T-cell (primary cell): ENCODE measurements at regions not wholly inside any gene's neighbourhood (a gene's known extent, or its start where the extent isn't known, plus 50 kb on each side); places are given as distances from the start of the nearest gene placed in this dataset.

ENCODE experiments used
- ATAC-seq, 4 experiments: fragments of 200-7000 bp in 3 of 4; fragments of 150-1000 bp in 1 of 4; cut with Tn5 transposase; replicated peaks in 1 of 4; 1 replicate in 3 of 4; 2 replicates in 1 of 4; pipeline ENCODE4 v1.10.0; 2021; ENCODE audit warnings: moderate library complexity in 3 of 4, mild to moderate bottlenecking in 2 of 4, moderate number of reproducible peaks in 1 of 4
- CTCF ChIA-PET, 2 donors: fragments of 300-600 bp; sonication (Branson Sonifier 250); formaldehyde crosslinking; loops; one replicate each; lab custom pipeline; 2022; ENCODE audit warnings: antibody characterized with exemption in 2 of 2; lab: Charles Lee
- POLR2A ChIA-PET, 2 donors: fragments of 300-600 bp; sonication (Branson Sonifier 250); formaldehyde crosslinking; loops; one replicate each; lab custom pipeline; 2022; ENCODE audit warnings: antibody characterized with exemption in 2 of 2; lab: Charles Lee
- DNase-seq, 35 experiments: peaks; one replicate each; pipeline versions ENCODE4 v3.0.0 to v3.0.0-alpha.2; 2013 to 2023
- H3K27ac ChIP-seq: one replicate; pipeline ENCODE4 v1.5.1; 2013; ENCODE audit warnings: low read length
- H3K27me3 ChIP-seq, 2 experiments: replicated peaks in 1 of 2; 1 replicate in 1 of 2; 2 replicates in 1 of 2; pipeline versions ENCODE4 v1.6.1 to v1.7.0; 2013; ENCODE audit warnings: low read length in 1 of 2, mixed read lengths in 1 of 2; ENCODE audit not compliant: control insufficient read depth in 2 of 2, insufficient read depth in 2 of 2; ENCODE audit errors: extremely low read depth in 1 of 2
- H3K36me3 ChIP-seq, 2 donors: 1 replicate in 1 of 2; 2 replicates in 1 of 2; pipeline versions ENCODE4 v1.6.1 to v1.7.0; 2013; ENCODE audit warnings: low read length in 1 of 2; ENCODE audit not compliant: control insufficient read depth in 2 of 2, insufficient read depth in 1 of 2; ENCODE audit errors: extremely low read depth in 1 of 2
- H3K4me1 ChIP-seq, 2 experiments: 1 replicate in 1 of 2; 2 replicates in 1 of 2; pipeline versions ENCODE4 v1.6.1 to v1.7.0; 2013; ENCODE audit warnings: low read length in 2 of 2, mixed read lengths in 1 of 2; ENCODE audit not compliant: insufficient read depth in 2 of 2, control insufficient read depth in 1 of 2; ENCODE audit errors: extremely low read depth in 1 of 2
- H3K4me3 ChIP-seq, 2 donors: 1 replicate in 1 of 2; 2 replicates in 1 of 2; pipeline versions ENCODE4 v1.5.1 to v1.7.0; 2013; ENCODE audit warnings: mild to moderate bottlenecking in 2 of 2, low read length in 1 of 2, moderate library complexity in 1 of 2; ENCODE audit not compliant: control insufficient read depth in 1 of 2; ENCODE audit errors: extremely low read depth in 1 of 2
- H3K9me3 ChIP-seq: 2 replicates; pipeline ENCODE4 v1.7.0; 2013
- H3K27ac Mint-ChIP-seq, 2 donors: one replicate each; pipeline ENCODE4 v1.8.0; 2020 to 2021; ENCODE audit warnings: mild to moderate bottlenecking in 2 of 2, mixed read lengths in 2 of 2
- H3K27me3 Mint-ChIP-seq, 2 donors: one replicate each; pipeline ENCODE4 v1.8.0; 2021 to 2022; ENCODE audit warnings: mixed read lengths in 2 of 2
- H3K36me3 Mint-ChIP-seq: one replicate; pipeline ENCODE4 v1.8.0; 2021; ENCODE audit warnings: mixed read lengths
- H3K4me1 Mint-ChIP-seq, 3 donors: one replicate each; pipeline ENCODE4 v1.8.0; 2020 to 2022; ENCODE audit warnings: mixed read lengths in 3 of 3, mild to moderate bottlenecking in 1 of 3
- H3K4me3 Mint-ChIP-seq, 3 donors: one replicate each; pipeline ENCODE4 v1.8.0; 2020 to 2022; ENCODE audit warnings: mild to moderate bottlenecking in 3 of 3, mixed read lengths in 3 of 3, moderate library complexity in 3 of 3
- H3K9me3 Mint-ChIP-seq, 3 donors: one replicate each; pipeline ENCODE4 v1.8.0; 2020 to 2022; ENCODE audit warnings: mixed read lengths in 3 of 3
- WGBS: methylation state at CpG from one replicate; pipeline ENCODE4 v1.1.5; 2013; ENCODE audit warnings: missing lambda C conversion rate; ENCODE audit not compliant: insufficient coverage; 5-methylcytosine and 5-hydroxymethylcytosine counted together

DNA sequence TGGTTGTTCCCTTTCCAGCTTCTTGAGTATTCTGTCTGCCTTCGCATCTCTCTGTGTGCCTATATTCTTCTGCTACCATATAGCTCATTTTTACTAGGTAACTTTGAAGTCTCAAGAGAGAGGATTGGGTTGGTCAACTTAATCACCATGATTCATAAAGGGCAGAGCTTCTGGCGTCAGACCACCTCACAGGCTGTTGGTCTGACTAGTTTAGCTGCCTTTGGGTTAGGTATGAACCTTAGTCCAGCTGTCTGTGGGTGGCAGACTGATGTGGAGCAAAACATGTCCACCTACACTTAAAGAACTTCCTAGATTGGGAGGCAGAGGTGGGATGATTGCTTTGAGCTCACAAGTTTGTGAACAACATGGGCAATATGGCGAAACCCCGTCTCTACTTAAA, 192.2 kb upstream of the SGK1 start:
- Histone ChIP-seq H3K4me1 (no peaks in the 10 kb centered on the region), H3K27ac (no peak overlapping the region), H3K9me3 (no peaks in the 10 kb centered on the region), H3K4me3 (no peak overlapping the region), H3K36me3 (no peaks in the 10 kb centered on the region), H3K27me3 (no peaks in the 10 kb centered on the region)
- peaks cover 0 to 4% (median 0%) of the 10 kb centered on the region in 3 donors for H3K9me3 Mint-ChIP-seq
- H3K36me3 Mint-ChIP-seq = no peaks in the 10 kb centered on the region
- ChIA-PET CTCF (interaction anchor here in 1 of 2 donors (0.5 kb wide), 1 partner anchor 291 kb away, joined by 4 read pairs; no protein-coding TSS in a partner anchor), POLR2A (interaction anchor here in 1 of 2 donors (0.6 kb wide), 1 partner anchor 79 kb away, joined by 4 read pairs; no protein-coding TSS in a partner anchor)
- H3K4me1 Mint-ChIP-seq = peaks cover 0 to 7% (median 6%) of the 10 kb centered on the region in 3 donors
- H3K27me3 Mint-ChIP-seq = no peaks in the 10 kb centered on the region
- H3K27ac Mint-ChIP-seq = no peak overlapping the region
- no peak for DNase-seq
- no peak for ATAC-seq
- no CpG with 5 or more reads among the region's 4 CpGs for WGBS
- no peak overlapping the region for H3K4me3 Mint-ChIP-seq

- Histone ChIP-seq H3K4me1 (no peaks in the 10 kb centered on the region), H3K27me3 (no peaks in the 10 kb centered on the region), H3K36me3 (no peaks in the 10 kb centered on the region), H3K9me3 (no peaks in the 10 kb centered on the region), H3K27ac (no peak overlapping the region), H3K4me3 (no peak overlapping the region)
- Mint-ChIP-seq H3K4me1 (peaks cover 0 to 7% (median 6%) of the 10 kb centered on the region in 3 donors), H3K4me3 (no peak overlapping the region), H3K9me3 (peaks cover 0 to 4% (median 0%) of the 10 kb centered on the region in 3 donors), H3K27ac (no peak overlapping the region), H3K27me3 (no peaks in the 10 kb centered on the region), H3K36me3 (no peaks in the 10 kb centered on the region)
- ChIA-PET POLR2A (no interaction called here), CTCF (interaction anchor here in 1 of 2 donors (0.5 kb wide), 1 partner anchor 261 kb away, joined by 12 read pairs; no protein-coding TSS in a partner anchor)
- no peak for ATAC-seq
- WGBS = no CpG with 5 or more reads among the region's 7 CpGs
- no peak for DNase-seq
Measured at GRCh38 chr6:134508862-134509498, 191.1 kb upstream of the SGK1 start.

DNA sequence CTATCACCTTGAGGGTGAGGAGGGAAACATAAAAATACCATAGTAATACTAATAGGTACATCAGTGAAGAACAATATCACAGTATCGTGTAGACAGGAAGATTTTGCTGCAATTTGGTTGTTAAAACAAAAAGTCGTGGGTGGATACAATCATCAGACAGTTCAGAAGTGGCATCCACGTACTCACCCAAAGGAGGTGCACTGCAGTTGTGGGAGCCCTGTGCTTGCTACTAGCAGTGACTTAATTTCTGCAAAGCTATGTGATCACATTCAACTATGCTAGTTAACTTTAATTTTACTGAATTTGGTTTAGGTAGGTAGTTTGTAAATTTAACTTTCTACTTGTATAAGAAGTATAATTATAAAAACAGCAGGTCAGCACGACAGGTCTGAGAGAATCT, 188.2 kb upstream of the SGK1 start:
- H3K9me3 Mint-ChIP-seq = peaks cover 0 to 2% (median 0%) of the 10 kb centered on the region in 3 donors
- no peaks in the 10 kb centered on the region for H3K36me3 Mint-ChIP-seq
- H3K27me3 ChIP-seq = peaks cover 0 to 8% of the 10 kb centered on the region in 2 experiments
- H3K4me3 Mint-ChIP-seq = no peak overlapping the region
- H3K27ac ChIP-seq = no peak overlapping the region
- CTCF ChIA-PET = interaction anchor here in 1 of 2 donors (0.6 kb wide), 1 partner anchor 81 kb away, joined by 3 read pairs; no protein-coding TSS in a partner anchor
- peaks cover 2 to 10% (median 4%) of the 10 kb centered on the region in 3 donors for H3K4me1 Mint-ChIP-seq
- H3K36me3 ChIP-seq = no peaks in the 10 kb centered on the region
- no peaks in the 10 kb centered on the region for H3K4me1 ChIP-seq
- no peak for ATAC-seq
- DNase-seq = no peak
- 49% methylated on average over 3 of the region's 4 CpGs for WGBS
- POLR2A ChIA-PET = no interaction called here
- H3K27me3 Mint-ChIP-seq = no peaks in the 10 kb centered on the region
- no peak overlapping the region for H3K27ac Mint-ChIP-seq
- no peak overlapping the region for H3K4me3 ChIP-seq
- H3K9me3 ChIP-seq = no peaks in the 10 kb centered on the region

GRCh38 chr6:134503585-134504281, 185.8 kb upstream of the SGK1 start:
- no peak overlapping the region for H3K4me3 ChIP-seq
- CTCF ChIA-PET = no interaction called here
- no peaks in the 10 kb centered on the region for H3K4me1 ChIP-seq
- DNase-seq (no peak), ATAC-seq (no peak)
- POLR2A ChIA-PET = no interaction called here
- 92% methylated on average over 2 of the region's 7 CpGs for WGBS
- no peaks in the 10 kb centered on the region for H3K9me3 ChIP-seq
- H3K27ac Mint-ChIP-seq = no peak overlapping the region
- no peaks in the 10 kb centered on the region for H3K9me3 Mint-ChIP-seq
- H3K27me3 ChIP-seq = peaks cover 0 to 8% of the 10 kb centered on the region in 2 experiments
- no peaks in the 10 kb centered on the region for H3K27me3 Mint-ChIP-seq
- no peaks in the 10 kb centered on the region for H3K36me3 ChIP-seq
- no peaks in the 10 kb centered on the region for H3K36me3 Mint-ChIP-seq
- no peak overlapping the region for H3K27ac ChIP-seq
- H3K4me3 Mint-ChIP-seq = no peak overlapping the region
- H3K4me1 Mint-ChIP-seq = peaks cover 0 to 6% (median 2%) of the 10 kb centered on the region in 3 donors

DNA sequence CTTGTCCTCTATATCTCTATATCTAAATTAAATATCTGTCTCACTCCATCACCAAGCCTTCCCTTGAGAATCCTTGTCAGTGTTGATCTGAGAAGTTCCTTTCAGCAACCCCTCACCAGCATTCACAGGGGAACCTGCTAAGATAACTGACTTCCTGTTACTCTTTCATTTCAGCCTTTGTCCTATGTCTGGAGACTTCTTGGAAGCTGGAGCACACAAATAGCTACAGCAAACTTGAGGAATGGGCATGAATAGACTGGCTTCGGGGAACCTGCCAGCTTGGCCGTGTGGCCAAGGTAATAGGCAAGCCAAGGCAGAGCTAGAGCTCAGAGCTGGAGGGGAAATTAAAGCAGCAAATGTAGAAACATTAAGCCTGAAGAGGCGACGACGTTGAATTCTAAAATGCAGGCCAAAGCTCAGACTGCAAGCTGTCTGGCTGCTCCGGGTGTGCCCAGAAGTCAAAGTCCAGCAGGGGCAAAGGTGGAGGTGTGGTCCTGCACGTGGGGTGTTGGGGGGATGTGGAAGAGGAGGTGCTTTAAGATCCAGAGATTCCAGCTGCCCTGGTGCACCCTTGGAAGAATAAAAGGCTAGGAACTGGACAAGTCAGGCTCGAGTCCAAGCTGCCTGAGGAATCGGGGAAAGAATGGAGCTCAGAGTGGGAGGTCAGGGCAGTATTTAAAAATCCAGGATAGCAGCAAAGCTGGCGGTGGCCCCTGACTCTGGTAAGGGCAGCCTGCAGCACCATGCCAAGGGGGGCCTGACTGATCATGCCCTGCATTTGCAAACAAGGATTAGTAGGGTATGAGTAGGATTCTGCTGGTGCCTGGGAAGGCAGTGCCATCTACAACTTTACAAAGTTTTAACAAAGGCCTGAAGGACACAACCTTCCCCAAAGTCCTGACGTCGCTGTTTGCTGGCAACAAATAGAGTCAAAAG, 185.0 kb upstream of the SGK1 start:
- Mint-ChIP-seq H3K36me3 (no peaks in the 10 kb centered on the region), H3K27me3 (no peaks in the 10 kb centered on the region), H3K4me3 (no peak overlapping the region), H3K9me3 (no peaks in the 10 kb centered on the region), H3K27ac (no peak overlapping the region), H3K4me1 (peaks cover 0 to 6% (median 2%) of the 10 kb centered on the region in 3 donors)
- Histone ChIP-seq H3K27me3 (peaks cover 0 to 10% of the 10 kb centered on the region in 2 experiments), H3K27ac (no peak overlapping the region), H3K9me3 (no peaks in the 10 kb centered on the region), H3K4me3 (no peak overlapping the region), H3K4me1 (no peaks in the 10 kb centered on the region), H3K36me3 (no peaks in the 10 kb centered on the region)
- ChIA-PET CTCF (interaction anchor here in 1 of 2 donors (0.6 kb wide), 1 partner anchor 9 kb away, joined by 3 read pairs; no protein-coding TSS in a partner anchor), POLR2A (no interaction called here)
- WGBS = 93% methylated on average over 12 of the region's 12 CpGs
- ATAC-seq (no peak), DNase-seq (no peak)

GRCh38 chr6:134495890-134496248, 178.0 kb upstream of the SGK1 start:
- no peak overlapping the region for H3K27ac Mint-ChIP-seq
- H3K9me3 Mint-ChIP-seq = no peaks in the 10 kb centered on the region
- 95% methylated on average over 5 of the region's 9 CpGs for WGBS
- H3K36me3 Mint-ChIP-seq = no peaks in the 10 kb centered on the region
- H3K9me3 ChIP-seq = no peaks in the 10 kb centered on the region
- DNase-seq (no peak), ATAC-seq (no peak)
- no peak overlapping the region for H3K4me3 ChIP-seq
- ChIA-PET CTCF (no interaction called here), POLR2A (no interaction called here)
- peaks cover 0 to 2% of the 10 kb centered on the region in 2 experiments for H3K27me3 ChIP-seq
- H3K36me3 ChIP-seq = no peaks in the 10 kb centered on the region
- H3K4me3 Mint-ChIP-seq = no peak overlapping the region
- no peaks in the 10 kb centered on the region for H3K27me3 Mint-ChIP-seq
- H3K4me1 ChIP-seq = no peaks in the 10 kb centered on the region
- no peak overlapping the region for H3K27ac ChIP-seq
- H3K4me1 Mint-ChIP-seq = no peaks in the 10 kb centered on the region
